GM18861 (cell line): ENCODE measurements at regions not wholly inside any gene's neighbourhood (a gene's known extent, or its start where the extent isn't known, plus 50 kb on each side); places are given as distances from the start of the nearest gene placed in this dataset.
"Not testable (repeated sequence)": the region's sequence is repeated elsewhere in the genome, so short reads cannot be mapped to it uniquely, and the experiment has no call there.

ENCODE experiments used
- ATAC-seq: cut with Tn5 transposase; IDR thresholded peaks from one replicate; pipeline ENCODE4 v1.9.1; 2021; ENCODE audit not compliant: unreplicated experiment

DNA sequence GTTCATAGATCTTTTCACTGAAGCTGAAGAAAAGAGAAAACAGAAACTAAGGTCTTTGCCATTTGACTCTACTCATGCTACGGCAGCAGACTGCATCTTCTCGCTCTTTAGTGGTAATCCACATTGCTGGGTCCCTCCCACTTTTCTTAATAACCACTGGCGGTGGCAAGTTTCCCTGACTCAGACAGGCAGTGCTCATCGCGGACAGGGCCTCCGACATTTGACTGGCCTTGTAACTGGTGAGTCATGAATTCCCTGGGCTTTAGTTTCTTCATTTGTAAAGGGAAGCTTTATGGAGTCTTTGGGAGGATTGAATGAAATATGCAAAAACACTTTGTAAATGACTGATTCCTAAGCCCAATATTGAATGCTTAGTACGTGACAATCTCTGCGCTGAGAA, 238.2 kb upstream of the RBBP8 start:
- no peak for ATAC-seq

DNA sequence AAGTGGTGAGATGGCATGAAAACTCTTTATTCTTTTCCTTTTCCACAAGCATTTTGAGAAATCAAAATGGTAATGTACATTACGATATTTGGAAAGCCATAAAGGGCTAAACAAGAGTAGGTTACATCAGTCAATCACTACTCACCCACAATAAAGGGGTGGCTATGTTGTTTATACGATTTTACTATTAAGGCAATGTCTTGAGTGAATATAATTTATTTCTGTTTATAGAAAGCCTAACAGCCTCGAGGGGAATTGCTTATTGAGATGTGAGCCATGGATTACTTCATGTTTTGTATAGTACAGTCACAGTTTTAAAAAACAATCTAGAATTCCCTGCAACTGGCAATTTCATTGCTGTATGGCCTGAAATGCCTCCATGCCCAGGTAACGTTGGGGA, 237.5 kb upstream of the RBBP8 start:
- ATAC-seq = no peak

DNA sequence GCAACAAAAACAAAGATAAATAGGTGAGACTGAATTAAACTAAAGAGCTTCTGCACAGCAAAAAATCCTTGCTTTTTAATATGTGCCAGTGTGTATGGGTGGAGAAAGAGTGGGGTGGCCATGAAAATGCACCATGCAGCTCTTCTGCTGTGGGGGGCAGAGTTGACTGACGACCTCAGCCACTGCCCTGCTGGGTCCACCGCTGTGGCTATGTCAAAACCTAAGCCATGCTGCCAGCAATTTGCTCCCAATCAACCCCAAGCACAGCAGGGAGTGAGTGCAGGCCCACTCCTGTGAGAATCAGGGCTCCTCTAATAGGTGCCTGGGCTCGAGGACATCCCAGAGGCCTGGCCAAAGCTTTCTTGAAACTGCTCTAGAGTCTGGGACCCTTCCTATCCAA, 235.6 kb upstream of the RBBP8 start:
- ATAC-seq = no peak

DNA sequence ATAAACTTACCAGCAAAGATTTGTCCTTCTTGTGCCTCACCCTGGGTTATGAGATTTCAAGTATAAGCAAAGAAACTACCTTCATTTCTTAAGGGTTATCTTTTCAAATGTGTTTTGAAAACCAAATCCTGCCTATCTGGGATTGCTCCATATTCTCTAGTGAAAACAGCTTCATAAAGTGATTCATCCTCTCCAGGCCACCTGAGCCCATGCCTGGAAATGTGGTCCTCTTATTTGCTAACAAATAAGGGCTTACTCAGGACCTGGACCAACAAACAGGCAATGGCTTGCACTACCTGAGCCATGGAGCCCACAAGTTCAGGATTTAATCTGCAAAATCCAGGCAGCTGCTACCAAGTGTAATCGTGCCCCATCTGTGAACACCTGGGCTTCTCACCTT, 234.4 kb upstream of the RBBP8 start:
- no peak for ATAC-seq

DNA sequence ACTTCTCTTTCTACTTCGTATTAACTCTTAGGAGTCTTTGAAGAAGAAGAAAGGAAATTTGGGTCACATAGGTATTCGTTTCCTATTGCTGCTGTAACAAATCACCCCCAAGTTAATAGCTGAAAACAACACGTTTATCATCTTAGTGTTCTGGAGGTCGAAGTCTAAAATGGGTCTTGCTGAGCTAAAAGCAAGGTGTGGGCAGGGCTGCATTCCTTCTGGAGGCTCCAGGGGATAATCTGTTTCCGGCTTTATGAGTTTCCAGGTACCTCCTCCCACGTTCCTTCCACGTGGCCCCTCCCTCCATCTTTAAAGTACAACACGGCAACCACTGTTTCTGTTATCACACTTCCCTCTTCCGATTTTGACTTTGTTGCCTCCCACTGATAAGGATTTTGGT, 233.5 kb upstream of the RBBP8 start:
- ATAC-seq = no peak

DNA sequence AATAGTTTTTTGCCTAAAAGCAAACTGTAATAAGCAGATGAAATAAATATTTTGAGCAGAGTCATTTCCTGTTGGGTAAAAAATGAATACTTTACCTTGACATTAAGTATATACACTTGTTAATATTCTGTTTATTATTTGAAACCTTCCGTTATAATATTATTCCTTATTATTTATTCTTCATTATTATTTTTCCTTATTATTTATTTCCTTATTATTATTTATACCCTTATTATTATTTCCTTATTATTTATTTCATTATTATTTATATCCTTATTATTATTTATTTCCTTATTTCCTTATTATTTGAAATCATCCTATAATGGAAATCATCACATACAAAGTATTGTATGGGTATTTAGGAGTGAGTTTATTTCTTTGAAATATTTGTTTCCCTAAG, 232.2 kb upstream of the RBBP8 start:
- ATAC-seq = no peak

DNA sequence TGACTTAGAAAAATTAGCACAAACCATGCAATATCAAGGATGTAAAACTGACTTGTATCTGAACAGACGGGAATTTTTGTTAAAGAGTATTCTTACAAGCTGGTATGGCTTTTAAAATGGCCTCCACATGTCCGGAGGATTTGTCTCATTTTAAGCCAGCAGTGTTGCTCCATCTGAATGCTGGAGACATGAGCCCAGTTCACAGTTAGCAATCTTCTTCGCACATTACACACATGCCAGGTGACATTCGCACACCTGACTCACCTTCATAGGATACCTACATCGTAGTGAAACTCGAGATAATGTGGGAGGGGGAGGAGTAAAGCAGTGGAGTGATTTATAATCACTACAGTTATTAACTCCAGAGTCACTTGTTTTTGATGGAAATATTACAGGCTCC, 231.8 kb upstream of the RBBP8 start:
- no peak for ATAC-seq

DNA sequence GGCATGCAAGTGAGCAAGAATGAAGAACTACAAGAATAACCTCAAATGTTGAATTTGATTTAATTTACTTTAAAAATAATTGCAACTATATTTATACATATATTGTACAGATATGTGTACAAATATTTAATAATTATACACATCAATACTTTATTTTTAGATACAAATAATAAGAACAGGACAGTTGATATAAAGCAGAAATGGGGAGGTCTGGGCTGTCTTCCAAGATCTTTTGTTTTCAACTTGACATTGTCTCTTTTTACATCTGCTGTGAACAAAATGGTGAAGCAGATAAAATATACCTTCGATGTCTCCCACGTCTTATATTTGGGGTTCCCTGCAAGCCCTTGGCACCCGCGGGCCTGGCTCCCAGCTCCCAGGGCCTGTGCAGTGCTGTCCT, 231.3 kb upstream of the RBBP8 start:
- ATAC-seq = no peak

DNA sequence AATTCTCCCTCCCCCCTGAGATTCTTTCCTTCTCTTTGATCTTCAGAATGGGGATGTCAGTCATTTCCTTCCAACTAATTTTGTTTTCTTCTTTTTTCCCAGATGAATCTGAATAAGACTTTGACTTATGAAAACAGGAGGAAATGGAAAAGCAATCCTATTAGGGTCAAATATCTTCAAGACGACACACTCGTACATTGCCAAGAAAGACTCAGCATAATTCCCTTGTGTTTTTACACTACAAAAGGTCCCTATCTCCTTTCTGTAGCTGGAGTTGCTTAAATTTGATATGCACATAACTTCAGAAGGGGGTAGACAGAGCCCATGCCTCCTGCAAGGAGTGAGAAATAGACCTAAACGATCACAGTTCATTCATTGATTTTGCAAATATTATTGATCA, 230.3 kb upstream of the RBBP8 start:
- ATAC-seq = no peak

DNA sequence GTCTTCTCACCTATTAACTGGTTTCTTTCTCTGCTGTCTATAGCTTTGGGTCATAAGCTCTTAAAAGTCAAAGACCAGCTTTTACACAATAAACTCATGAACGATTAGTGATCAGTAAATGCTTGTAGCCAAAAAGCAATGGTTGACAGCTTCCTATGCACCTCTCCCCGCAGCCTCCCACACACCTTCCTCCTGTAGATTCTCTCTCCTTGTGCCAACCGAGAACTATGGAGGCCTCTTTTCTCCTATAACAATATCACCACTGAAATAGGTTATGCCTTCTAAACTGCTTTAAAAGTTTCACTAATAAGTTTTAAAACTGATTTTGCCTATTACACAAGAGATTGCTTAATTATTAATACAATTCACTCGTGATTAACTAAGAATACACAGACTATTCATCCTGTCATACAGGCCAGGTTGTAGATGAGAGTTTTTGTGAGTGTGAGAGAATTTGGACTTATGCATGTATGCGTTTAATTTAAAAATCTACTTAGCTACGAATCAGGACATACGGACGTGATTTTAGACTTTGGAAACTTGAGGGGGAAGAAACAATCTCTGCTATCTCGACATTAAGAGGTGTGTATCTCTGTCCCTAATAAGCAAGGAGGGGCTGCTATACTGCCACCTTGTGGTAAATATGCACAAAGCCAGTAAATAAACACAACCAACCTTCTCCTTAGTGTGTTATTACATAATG, 229.1 kb upstream of the RBBP8 start:
- no peak for ATAC-seq

DNA sequence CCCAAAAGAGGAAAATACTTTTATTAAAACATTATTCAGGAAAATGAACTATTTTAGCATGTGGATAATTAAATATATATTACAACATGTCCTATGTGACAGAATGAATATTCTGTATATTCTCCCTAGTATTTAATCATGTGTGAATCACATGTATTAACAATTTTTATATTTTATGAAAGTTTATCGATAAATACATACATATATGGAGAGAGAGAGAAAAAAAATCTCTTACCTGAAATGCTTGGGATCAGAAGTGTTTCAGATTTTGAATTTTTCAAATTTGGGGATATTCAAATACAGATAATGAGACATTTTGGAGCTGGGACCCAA, 228.6 kb upstream of the RBBP8 start:
- ATAC-seq = no peak

DNA sequence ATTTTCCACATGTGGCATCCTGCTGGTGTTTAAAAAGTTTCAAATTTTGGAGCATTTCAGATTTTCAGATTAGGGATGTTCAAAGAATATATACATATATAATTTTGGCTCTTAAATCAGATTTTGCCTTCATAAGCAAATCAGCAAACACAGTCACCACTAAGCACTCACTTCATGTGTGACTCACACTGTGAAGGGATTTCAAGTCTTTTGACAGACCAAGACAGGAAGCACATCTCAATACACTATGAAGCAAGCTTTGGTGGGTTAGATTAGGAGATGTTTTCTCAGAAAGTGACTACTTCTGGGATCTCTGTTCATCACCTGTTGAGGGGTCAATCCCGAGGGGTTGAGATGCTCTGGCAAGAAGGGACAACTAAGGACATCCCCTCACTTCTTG, 227.8 kb upstream of the RBBP8 start:
- no peak for ATAC-seq

DNA sequence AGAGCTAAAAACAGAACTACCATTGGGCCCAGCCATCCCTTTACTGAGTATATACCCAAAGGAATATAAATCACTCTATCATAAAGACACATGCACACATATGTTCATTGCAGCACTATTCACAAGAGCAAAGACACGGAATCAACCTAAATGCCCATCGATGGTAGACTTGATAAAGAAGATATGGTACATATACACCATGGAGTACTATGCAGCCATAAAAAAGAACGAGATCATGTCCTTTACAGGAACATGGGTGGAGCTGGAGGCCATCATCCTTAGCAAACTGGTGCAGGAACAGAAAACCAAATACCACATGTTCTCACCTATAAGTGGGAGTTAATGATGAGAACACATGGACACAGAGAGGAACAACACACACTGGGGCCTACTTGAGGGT, 227.1 kb upstream of the RBBP8 start:
- ATAC-seq = not testable (repeated sequence)

DNA sequence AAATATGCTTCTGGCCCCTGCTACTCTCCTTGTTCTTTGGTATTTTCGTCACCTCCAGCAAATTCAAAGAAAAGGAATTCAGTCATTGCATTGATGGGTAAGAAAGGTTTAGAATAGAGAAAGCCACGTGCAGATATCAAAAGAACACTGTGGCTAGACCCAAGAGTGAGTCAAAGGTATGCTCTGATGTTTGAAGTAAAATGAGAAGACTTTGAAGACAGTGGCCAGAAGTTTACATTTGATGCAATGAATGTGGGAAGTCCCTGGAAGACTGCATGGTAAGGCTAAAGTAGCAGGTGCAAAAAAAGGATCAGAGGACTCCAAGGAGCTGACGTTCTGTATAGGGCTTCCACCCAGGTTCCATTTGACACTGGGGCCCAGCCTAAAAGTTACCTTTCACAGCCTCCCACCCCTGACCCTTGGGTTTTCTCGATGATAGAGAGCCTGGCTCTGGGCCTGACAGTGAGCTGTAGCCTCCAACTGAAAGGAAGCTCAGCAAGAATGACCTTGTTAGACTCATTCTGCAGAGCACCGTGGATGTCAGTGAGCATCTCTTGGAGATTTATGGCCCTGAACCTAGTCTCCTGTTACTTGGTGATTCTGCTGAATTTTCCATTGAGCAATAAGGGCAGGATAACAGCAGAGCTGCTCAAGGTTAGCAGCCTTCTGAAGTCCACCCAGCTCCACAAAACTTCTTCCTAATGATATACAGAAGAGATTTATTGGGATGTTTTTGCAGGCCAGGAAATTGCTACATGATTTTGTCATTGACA, 223.7 kb upstream of the RBBP8 start:
- no peak for ATAC-seq

DNA sequence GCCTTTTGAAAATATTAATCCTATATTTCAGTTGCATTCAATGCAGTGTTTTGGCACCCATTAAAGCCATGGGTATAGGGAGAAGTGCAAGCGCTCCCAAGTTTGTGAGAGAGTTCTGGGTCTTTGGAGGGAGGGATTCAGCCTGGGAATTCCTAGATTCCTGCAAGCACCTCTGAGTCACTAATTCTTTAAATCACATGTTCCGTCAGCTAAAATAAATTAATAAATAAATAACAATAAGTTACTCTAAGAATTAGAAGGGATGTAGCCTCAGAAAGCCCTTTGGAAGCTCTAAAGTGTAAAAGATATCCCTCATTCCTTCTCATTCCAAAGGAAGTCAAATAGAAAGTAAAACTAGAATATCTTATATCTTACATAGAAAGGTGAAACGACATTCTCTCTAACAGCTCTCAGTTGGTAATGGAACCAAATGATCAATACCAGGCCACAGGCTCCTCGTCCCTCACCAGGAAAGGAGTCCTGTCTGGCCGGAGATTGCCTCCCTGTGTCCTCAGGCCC, 222.4 kb upstream of the RBBP8 start:
- no peak for ATAC-seq

DNA sequence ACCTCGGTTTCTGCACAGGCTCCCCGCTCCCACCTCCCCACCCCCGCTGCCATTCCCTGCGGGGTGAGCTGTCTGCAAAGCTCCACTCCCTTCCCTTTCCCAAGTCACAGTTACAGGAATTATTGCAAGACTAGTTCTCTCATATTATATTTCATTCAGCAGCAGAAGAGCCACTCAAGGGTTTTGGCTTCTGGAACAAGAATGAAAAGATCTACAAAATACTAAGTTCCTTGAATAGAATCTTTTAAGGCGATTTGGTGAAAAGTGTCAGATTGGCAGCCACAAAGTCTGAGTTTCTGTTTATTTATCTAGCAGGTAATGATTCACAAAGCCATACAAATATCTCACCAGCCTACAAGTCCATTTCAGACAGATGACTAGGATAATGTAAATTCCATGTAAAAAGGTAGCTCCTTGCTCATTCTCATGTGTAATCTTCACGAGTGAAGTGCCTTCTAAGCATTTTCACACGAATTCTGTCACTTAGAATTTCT, 221.9 kb upstream of the RBBP8 start:
- ATAC-seq = no peak

DNA sequence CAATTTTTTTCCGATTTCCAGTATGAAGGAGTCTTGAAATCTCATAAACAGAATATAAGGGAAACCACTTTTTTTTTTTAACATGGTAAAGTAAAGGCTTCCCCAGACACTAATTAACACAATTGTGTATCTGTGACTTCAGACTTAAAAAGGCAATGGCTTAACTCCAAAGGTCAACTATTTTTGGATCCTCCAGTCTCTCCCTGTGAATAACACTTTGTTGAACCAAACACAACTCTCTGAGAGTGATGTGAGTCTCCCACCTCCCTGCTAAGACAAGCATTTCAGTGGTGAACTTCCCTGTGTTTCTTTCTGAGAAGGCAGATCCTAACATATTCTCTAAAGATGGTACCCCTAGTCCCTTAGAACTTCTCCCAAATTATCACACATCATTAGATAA, 219.6 kb upstream of the RBBP8 start:
- ATAC-seq = no peak

DNA sequence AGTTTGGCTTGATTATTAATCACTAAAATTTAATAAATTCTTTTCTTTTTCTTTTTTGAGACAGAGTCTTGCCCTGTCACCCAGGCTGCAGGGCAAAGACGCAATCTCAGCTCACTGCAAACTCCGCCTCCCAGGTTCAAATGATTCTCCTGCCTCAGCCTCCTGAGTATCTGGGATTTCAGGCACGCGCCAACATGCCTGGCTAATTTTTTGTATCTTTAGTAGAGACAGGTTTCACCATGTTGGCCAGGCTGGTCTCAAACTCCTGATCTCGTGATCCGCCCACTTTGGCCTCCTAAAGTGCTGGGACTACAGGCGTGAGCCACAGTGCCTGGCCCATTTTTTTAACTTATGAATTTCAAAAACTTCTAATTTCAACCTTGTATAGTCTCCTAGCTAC, 215.6 kb upstream of the RBBP8 start:
- ATAC-seq = not testable (repeated sequence)

DNA sequence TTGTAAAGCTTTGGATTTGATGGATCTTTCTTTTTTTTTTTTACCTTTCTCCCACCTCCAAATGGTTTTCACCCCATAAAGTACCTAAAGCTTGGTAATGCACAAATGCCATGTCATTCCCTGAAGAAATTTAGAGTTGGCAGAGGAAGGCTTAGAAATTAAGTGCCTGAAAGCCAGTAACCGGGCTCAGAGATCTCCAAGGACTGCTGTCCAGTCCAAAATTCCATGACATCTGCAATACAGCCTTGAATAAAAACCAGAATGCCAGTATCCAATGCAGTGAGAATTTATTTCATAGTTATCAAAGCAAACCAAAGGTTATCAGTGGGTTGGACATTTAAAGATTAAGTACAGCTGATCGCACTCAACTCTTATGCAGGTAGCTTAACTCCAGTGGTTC, 209.9 kb upstream of the RBBP8 start:
- ATAC-seq = no peak

DNA sequence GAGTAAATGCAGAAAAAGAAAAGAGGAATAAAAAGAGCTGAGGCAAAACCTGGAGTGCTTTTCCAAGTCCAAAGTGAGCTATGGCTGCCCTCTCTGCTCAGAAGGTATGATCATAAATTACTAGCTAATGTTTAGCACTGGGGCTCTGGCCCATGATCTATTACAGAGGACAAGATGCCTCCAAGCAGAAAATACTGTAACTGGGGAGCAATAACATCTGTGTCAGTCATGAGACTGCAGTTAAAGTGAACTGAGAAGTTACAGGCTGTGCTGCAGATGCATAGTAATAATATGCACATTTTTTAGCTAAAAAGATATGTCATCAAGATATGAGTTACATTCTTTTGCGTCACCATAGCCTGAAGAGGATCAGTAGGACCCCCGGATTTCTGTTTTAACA, 209.4 kb upstream of the RBBP8 start:
- no peak for ATAC-seq

DNA sequence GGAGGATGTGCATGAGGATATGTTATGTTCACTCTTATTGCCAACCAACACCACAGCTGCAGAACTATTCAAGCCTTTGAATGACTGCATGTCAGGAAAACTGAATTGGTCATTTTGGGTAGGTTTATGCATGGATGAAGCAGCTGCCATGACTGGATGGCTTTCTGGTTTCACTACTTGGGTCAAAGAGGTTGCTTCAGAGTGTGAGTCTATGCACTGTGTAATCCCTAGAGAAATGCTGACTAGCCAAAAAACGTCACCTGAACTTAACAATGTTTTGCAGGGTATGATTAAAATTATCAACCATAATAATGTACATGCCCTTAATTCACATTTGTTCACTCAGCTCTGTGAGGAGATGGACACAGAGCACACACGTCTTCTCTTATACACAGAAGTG, 206.7 kb upstream of the RBBP8 start:
- no peak for ATAC-seq

DNA sequence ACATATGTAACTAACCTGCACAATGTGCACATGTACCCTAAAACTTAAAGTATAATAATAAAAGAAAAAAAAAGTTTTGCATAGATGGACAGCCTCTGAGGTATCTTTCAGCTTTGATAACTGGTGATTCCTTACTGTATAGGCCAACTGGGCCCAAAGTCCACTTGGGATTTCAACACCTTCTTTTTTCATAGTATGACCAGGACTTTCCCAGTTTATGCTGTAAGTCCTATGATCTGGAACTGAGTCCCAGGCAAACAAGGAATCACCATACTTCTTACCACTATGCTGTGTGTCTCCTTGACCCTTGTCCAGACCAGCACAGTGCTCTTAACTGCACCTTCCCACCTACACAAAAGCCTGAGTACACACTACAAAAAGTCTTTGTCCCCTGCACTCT, 205.1 kb upstream of the RBBP8 start:
- ATAC-seq = no peak
